ENCODE measurements at regions not wholly inside any gene's neighbourhood (a gene's known extent, or its start where the extent isn't known, plus 50 kb on each side); places are given as distances from the start of the nearest gene placed in this dataset.
"Not testable (repeated sequence)": the region's sequence is repeated elsewhere in the genome, so short reads cannot be mapped to it uniquely, and the experiment has no call there.

DNA sequence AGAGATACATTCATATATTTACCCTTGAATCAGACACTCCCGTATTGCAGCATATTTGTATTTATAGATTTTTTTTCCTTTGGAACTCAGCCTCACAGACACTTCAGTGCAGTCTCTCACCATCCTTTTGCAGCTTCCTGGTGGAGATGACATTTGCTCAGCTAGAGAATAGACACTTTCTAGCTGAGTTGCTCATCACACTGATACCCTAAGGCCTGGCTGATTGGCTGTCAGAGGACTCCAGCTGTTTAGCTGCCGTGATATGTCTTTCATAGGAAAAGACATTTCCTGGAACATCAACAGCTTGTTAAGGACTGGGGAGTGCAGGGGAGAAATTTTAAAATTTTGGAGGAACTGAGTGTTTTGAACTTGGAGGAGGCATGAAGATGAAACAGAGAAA, 429.6 kb downstream of the SMARCA1 start:
- H3K4me3 ChIP-seq = no peak overlapping the region
- no peaks in the 10 kb centered on the region for H3K27me3 ChIP-seq
- no peak overlapping the region for H3K27ac ChIP-seq
- in situ Hi-C loops (cut with MboI; ENCODE audit: low sequenced_read_pairs in 4 of 4) (no loop called here), intact Hi-C loops (cut with DNase I; ENCODE audit: low total_unique reads) (no loop called here)
- no peaks in the 10 kb centered on the region for H3K4me1 ChIP-seq
- no peak for DNase-seq
- no peaks in the 10 kb centered on the region for H3K9me3 ChIP-seq
- TF ChIP-seq, protein P1, sequence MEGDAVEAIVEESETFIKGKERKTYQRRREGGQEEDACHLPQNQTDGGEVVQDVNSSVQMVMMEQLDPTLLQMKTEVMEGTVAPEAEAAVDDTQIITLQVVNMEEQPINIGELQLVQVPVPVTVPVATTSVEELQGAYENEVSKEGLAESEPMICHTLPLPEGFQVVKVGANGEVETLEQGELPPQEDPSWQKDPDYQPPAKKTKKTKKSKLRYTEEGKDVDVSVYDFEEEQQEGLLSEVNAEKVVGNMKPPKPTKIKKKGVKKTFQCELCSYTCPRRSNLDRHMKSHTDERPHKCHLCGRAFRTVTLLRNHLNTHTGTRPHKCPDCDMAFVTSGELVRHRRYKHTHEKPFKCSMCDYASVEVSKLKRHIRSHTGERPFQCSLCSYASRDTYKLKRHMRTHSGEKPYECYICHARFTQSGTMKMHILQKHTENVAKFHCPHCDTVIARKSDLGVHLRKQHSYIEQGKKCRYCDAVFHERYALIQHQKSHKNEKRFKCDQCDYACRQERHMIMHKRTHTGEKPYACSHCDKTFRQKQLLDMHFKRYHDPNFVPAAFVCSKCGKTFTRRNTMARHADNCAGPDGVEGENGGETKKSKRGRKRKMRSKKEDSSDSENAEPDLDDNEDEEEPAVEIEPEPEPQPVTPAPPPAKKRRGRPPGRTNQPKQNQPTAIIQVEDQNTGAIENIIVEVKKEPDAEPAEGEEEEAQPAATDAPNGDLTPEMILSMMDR (IDR thresholded peaks at IDR 0.05 in 4 of 5, conservative IDR thresholded peaks at IDR 0.05 in 1 of 5) = no peak
- no peak for TF ChIP-seq POLR2A (IDR thresholded peaks at IDR 0.05)
- no peak for ATAC-seq
- H3K36me3 ChIP-seq = no peaks in the 10 kb centered on the region

DNA sequence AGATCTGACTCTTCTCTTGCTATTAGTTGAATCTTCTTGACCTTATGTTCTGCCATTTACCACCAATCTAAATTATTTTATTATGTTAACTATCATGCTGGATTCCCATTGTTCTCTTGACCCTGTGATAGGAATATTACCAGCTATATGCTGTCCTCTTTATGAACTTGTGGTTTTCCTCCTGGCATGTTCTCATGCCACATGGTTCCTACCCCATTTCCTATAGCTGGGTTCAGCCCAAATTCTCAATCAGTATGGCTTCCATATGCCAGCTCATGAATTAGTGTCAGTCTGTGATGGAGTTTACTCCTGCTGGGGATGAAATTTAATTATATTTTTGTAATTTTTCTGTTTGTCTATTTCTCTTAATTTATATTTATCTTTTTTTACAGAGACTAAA, 430.5 kb downstream of the SMARCA1 start:
- no peaks in the 10 kb centered on the region for H3K27me3 ChIP-seq
- H3K36me3 ChIP-seq = no peaks in the 10 kb centered on the region
- H3K4me1 ChIP-seq = no peaks in the 10 kb centered on the region
- H3K9me3 ChIP-seq = no peaks in the 10 kb centered on the region
- H3K4me3 ChIP-seq = no peak overlapping the region
- DNase-seq (no peak), ATAC-seq (no peak)
- in situ Hi-C loops (cut with MboI; ENCODE audit: low sequenced_read_pairs in 4 of 4) = no loop called here
- H3K27ac ChIP-seq = no peak overlapping the region
- intact Hi-C loops (cut with DNase I; ENCODE audit: low total_unique reads) = no loop called here
- TF ChIP-seq POLR2A (IDR thresholded peaks at IDR 0.05) = no peak
- TF ChIP-seq, protein P1 (IDR thresholded peaks at IDR 0.05 in 4 of 5, conservative IDR thresholded peaks at IDR 0.05 in 1 of 5) = no peak

DNA sequence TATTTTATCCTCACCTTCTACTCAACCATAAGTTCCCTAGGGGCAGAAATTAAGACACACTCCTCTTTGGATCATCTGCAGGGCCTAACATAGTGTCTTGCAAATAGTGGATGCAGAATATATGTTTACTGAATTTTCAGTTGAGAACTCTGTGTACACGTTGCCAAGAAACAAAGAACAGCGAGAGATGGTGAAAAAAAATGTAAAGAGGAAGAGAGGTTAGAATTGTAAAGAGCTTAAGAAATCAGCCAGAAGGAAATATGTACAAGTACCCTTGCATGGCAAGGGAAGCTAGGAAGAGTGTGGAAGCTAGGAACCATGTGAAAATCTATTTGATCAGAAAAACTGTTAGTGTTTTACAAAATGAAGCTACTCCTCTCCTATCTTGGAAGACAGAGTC, 431.0 kb downstream of the SMARCA1 start:
- no peak for TF ChIP-seq POLR2A (IDR thresholded peaks at IDR 0.05)
- TF ChIP-seq, protein P1 (IDR thresholded peaks at IDR 0.05 in 4 of 5, conservative IDR thresholded peaks at IDR 0.05 in 1 of 5) = no peak
- Histone ChIP-seq H3K9me3 (no peaks in the 10 kb centered on the region), H3K27me3 (no peaks in the 10 kb centered on the region), H3K36me3 (no peaks in the 10 kb centered on the region), H3K4me1 (no peaks in the 10 kb centered on the region), H3K4me3 (no peak overlapping the region), H3K27ac (no peak overlapping the region)
- in situ Hi-C loops (cut with MboI; ENCODE audit: low sequenced_read_pairs in 4 of 4) = no loop called here
- no peak for DNase-seq
- ATAC-seq = no peak
- intact Hi-C loops (cut with DNase I; ENCODE audit: low total_unique reads) = no loop called here

DNA sequence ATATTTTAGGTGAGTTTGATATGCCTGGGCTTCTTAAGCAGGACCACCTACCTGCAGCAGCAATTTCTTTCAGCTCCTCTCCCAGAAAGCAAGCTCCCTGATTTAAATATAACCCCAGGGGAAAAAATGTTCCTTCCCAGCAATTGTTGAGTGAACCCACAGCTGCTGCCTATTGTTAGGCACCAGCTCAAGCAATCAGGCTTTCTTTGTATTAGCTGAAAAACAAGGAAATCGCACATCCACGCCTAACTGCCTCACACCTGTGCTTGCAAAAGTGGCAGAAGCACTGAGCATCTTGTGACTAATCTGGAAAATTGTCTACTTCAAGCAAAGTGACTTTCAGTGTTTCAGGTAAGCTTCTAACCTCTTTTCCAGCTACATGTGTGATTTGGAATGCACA, 432.2 kb downstream of the SMARCA1 start:
- Histone ChIP-seq H3K4me1 (no peaks in the 10 kb centered on the region), H3K4me3 (no peak overlapping the region), H3K27ac (no peak overlapping the region), H3K9me3 (no peaks in the 10 kb centered on the region), H3K36me3 (no peaks in the 10 kb centered on the region), H3K27me3 (no peaks in the 10 kb centered on the region)
- TF ChIP-seq, protein P1 (IDR thresholded peaks at IDR 0.05 in 4 of 5, conservative IDR thresholded peaks at IDR 0.05 in 1 of 5) = no peak
- TF ChIP-seq POLR2A (IDR thresholded peaks at IDR 0.05) = no peak
- in situ Hi-C loops (cut with MboI; ENCODE audit: low sequenced_read_pairs in 4 of 4) = no loop called here
- ATAC-seq = no peak
- no peak for DNase-seq
- intact Hi-C loops (cut with DNase I; ENCODE audit: low total_unique reads) = no loop called here

DNA sequence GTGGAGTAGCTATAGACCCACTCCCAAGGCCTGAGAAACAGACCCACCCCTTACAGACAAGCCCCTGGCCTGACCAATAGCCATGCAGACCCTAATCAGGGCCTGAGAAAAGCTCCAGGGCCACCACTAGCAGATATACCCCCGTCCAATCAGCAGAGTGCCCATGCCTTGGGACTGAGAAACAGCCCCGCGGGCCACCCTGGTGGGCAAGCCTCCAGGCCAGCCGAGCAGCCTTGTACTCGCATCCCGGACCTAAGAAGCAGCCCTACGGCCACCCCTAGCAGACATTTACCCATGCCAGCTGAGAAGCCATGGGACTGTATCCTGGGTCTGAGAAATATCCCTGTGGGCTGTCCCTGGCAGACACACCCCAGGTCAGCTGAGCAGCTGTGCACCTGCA, 436.5 kb downstream of the SMARCA1 start:
- ATAC-seq (no peak), DNase-seq (no peak)
- no peaks in the 10 kb centered on the region for H3K4me1 ChIP-seq
- intact Hi-C loops (cut with DNase I; ENCODE audit: low total_unique reads) (no loop called here), in situ Hi-C loops (cut with MboI; ENCODE audit: low sequenced_read_pairs in 4 of 4) (no loop called here)
- TF ChIP-seq, protein P1 (IDR thresholded peaks at IDR 0.05 in 4 of 5, conservative IDR thresholded peaks at IDR 0.05 in 1 of 5) = no peak
- TF ChIP-seq POLR2A (IDR thresholded peaks at IDR 0.05) = no peak
- no peak overlapping the region for H3K4me3 ChIP-seq
- no peaks in the 10 kb centered on the region for H3K27me3 ChIP-seq
- H3K36me3 ChIP-seq = no peaks in the 10 kb centered on the region
- peaks cover 0 to 1% (median 0%) of the 10 kb centered on the region in 3 donors for H3K9me3 ChIP-seq
- H3K27ac ChIP-seq = no peak overlapping the region

DNA sequence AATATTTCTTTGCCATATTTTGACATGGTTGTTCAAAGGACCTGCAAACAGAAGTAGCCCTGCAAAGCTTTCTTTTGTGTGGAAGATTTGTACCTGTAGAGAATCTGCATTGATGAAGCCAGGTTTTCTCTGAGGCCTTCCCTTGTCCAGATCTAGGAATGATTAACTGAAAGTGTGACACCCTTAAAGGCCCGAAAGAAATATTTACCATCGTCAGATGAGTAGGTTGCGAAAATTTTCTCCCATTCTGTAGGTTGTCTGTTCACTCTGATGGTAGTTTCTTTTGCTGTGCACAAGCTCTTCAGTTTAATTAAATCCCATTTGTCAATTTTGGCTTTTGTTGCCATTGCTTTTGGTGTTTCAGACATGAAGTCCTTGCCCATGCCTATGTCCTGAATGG, 439.0 kb downstream of the SMARCA1 start:
- H3K27ac ChIP-seq; DNase-seq; H3K9me3 ChIP-seq; H3K4me3 ChIP-seq; in situ Hi-C loops (cut with MboI; ENCODE audit: low sequenced_read_pairs in 4 of 4); ATAC-seq; H3K27me3 ChIP-seq; H3K36me3 ChIP-seq; intact Hi-C loops (cut with DNase I; ENCODE audit: low total_unique reads); H3K4me1 ChIP-seq: not testable (repeated sequence)
